GM12891 (cell line): ENCODE measurements at regions not wholly inside any gene's neighbourhood (a gene's known extent, or its start where the extent isn't known, plus 50 kb on each side); places are given as distances from the start of the nearest gene placed in this dataset.

Source experiments
- PAX5 ChIP-seq: IDR thresholded peaks from 2 replicates; pipeline ENCODE4 v1.6.1; 2011; ENCODE audit warnings: low read length, moderate library complexity, mild to moderate bottlenecking; ENCODE audit not compliant: insufficient read depth, severe bottlenecking
- POLR2A ChIP-seq: IDR thresholded peaks from 2 replicates; pipeline ENCODE4 v1.6.1; 2011; ENCODE audit warnings: low read depth, low read length, control low read depth
- POLR2AphosphoS5 ChIP-seq: IDR thresholded peaks from 2 replicates; pipeline ENCODE4 v1.6.1; 2011; ENCODE audit warnings: low read depth, low read length, control low read depth
- POU2F2 ChIP-seq: IDR thresholded peaks from 2 replicates; pipeline ENCODE4 v1.6.1; 2011; ENCODE audit warnings: low read depth, mild to moderate bottlenecking, control low read depth, low read length, moderate library complexity
- SPI1 ChIP-seq: IDR thresholded peaks from 2 replicates; pipeline ENCODE4 v1.6.1; 2011; ENCODE audit warnings: low read depth, low read length, control low read depth
- TAF1 ChIP-seq: IDR thresholded peaks from 2 replicates; pipeline ENCODE4 v1.6.1; 2011; ENCODE audit warnings: low read depth, low read length, control low read depth

- TF ChIP-seq POLR2A: no peak
- no peak for TF ChIP-seq POLR2AphosphoS5
- TF ChIP-seq PAX5: no peak
- no peak for TF ChIP-seq TAF1
- no peak for TF ChIP-seq SPI1
- TF ChIP-seq POU2F2: no peak
Measured at GRCh38 chr20:20959031-20959755, 147.0 kb downstream of the LINC00237 start.
